Astrocyte (in vitro differentiated cells and primary cell): ENCODE measurements at regions not wholly inside any gene's neighbourhood (a gene's known extent, or its start where the extent isn't known, plus 50 kb on each side); places are given as distances from the start of the nearest gene placed in this dataset.

Experiments
- CTCF ChIP-seq: IDR thresholded peaks from 2 replicates; pipeline ENCODE4 v1.5.1; 2011; ENCODE audit warnings: low read depth, mild to moderate bottlenecking, inconsistent platforms, low read length, moderate library complexity; ENCODE audit not compliant: insufficient read depth
- EZH2 ChIP-seq: IDR thresholded peaks from 2 replicates; pipeline ENCODE4 v1.6.1; 2012; ENCODE audit warnings: mild to moderate bottlenecking, low read length, inconsistent platforms; ENCODE audit not compliant: insufficient read depth

GRCh38 chr2:5064687-5065086 is 627.5 kb upstream of the SOX11 start:
- TF ChIP-seq CTCF = no peak
- TF ChIP-seq EZH2 = no peak
